ENCODE measurements at regions not wholly inside any gene's neighbourhood (a gene's known extent, or its start where the extent isn't known, plus 50 kb on each side); places are given as distances from the start of the nearest gene placed in this dataset.

- no peak for TF ChIP-seq CTCF (IDR thresholded peaks at IDR 0.05; ENCODE audit: low read depth, low read length)
- TF ChIP-seq EZH2phosphoT487 (IDR thresholded peaks at IDR 0.05; ENCODE audit: low read depth), result no peak
Measured at GRCh38 chr2:221844212-221845020, 272.3 kb upstream of the EPHA4 start.
